ENCODE measurements at regions not wholly inside any gene's neighbourhood (a gene's known extent, or its start where the extent isn't known, plus 50 kb on each side); places are given as distances from the start of the nearest gene placed in this dataset.

DNA sequence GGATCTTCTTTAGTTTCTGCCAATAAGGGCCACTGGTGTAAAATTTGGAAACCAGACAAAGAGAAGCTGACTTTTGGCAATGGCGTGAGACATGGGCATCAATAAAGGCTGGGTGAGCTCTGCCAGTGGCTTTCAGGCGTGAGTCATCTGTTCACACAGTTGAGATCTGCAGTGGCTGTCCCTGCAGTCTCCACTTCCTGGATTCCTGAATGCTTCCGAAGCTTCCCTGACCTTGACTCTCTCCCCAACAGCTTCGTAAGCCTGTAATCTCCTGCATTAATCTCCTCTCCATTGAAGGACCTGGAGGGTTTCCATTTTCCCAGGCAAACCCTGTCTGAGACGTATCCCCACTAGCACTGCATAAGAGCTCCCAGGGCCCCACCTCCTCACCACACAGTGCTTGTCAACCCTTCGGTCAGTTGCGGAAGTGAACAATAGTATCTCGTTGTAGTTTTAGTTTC is 574.7 kb downstream of the TBC1D22A start:
- TF ChIP-seq, protein P1, sequence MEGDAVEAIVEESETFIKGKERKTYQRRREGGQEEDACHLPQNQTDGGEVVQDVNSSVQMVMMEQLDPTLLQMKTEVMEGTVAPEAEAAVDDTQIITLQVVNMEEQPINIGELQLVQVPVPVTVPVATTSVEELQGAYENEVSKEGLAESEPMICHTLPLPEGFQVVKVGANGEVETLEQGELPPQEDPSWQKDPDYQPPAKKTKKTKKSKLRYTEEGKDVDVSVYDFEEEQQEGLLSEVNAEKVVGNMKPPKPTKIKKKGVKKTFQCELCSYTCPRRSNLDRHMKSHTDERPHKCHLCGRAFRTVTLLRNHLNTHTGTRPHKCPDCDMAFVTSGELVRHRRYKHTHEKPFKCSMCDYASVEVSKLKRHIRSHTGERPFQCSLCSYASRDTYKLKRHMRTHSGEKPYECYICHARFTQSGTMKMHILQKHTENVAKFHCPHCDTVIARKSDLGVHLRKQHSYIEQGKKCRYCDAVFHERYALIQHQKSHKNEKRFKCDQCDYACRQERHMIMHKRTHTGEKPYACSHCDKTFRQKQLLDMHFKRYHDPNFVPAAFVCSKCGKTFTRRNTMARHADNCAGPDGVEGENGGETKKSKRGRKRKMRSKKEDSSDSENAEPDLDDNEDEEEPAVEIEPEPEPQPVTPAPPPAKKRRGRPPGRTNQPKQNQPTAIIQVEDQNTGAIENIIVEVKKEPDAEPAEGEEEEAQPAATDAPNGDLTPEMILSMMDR (conservative IDR thresholded peaks at IDR 0.05; ENCODE audit: low read depth, low read length) = no peak
- TF ChIP-seq EZH2 (IDR thresholded peaks at IDR 0.05; ENCODE audit: low read length, unreplicated experiment) = no peak

Data from PC-3 (cell line).